ENCODE measurements at regions not wholly inside any gene's neighbourhood (a gene's known extent, or its start where the extent isn't known, plus 50 kb on each side); places are given as distances from the start of the nearest gene placed in this dataset.

GRCh38 chr6:74409447-74409846 is 713.4 kb downstream of the CD109 start:
- TF ChIP-seq EZH2 (IDR thresholded peaks at IDR 0.05; ENCODE audit: borderline replicate concordance, insufficient read depth, low read depth, low read length, poor library complexity, severe bottlenecking) (no peak), CTCF (IDR thresholded peaks at IDR 0.05) (no peak)
